Tibial nerve (tissue), 4 donors: ENCODE measurements at regions not wholly inside any gene's neighbourhood (a gene's known extent, or its start where the extent isn't known, plus 50 kb on each side); places are given as distances from the start of the nearest gene placed in this dataset.

Experiments used
- DNase-seq, 2 donors: peaks; one replicate each; pipeline ENCODE4 v3.0.0-alpha.2; 2019; ENCODE audit warnings: low spot score in 2 of 2
- H3K27ac ChIP-seq, 4 donors: fragments of 200-600 bp; sonication (generic) in 3 of 4; one replicate each; pipeline ENCODE4 v1.5.1; 2017 to 2019; ENCODE audit warnings: mild to moderate bottlenecking in 1 of 4
- H3K27me3 ChIP-seq, 2 donors: fragments of 200-600 bp; sonication (generic) in 1 of 2; one replicate each; pipeline versions ENCODE4 v1.5.1 to v1.6.0; 2017 to 2019
- H3K36me3 ChIP-seq, 3 donors: fragments of 200-600 bp; sonication (generic); one replicate each; pipeline ENCODE4 v1.5.1; 2018 to 2019
- H3K4me1 ChIP-seq, 4 donors: fragments of 200-600 bp; sonication (generic) in 3 of 4; one replicate each; pipeline ENCODE4 v1.5.1; 2017 to 2019
- H3K4me3 ChIP-seq, 4 donors: fragments of 200-600 bp; sonication (generic) in 3 of 4; one replicate each; pipeline ENCODE4 v1.5.1; 2017 to 2019; ENCODE audit warnings: mild to moderate bottlenecking in 1 of 4, moderate library complexity in 1 of 4
- H3K9me3 ChIP-seq, 4 donors: fragments of 200-600 bp; sonication (generic) in 3 of 4; one replicate each; pipeline ENCODE4 v1.5.1; 2017 to 2019
- EP300 ChIP-seq, 2 donors: sonication (generic); formaldehyde crosslinking; IDR thresholded peaks; one replicate each; pipeline ENCODE4 v1.6.1; 2017; ENCODE audit warnings: antibody characterized with exemption in 2 of 2, mild to moderate bottlenecking in 1 of 2
- POLR2A ChIP-seq, 2 donors: fragments of 450-650 bp; IDR thresholded peaks; one replicate each; pipeline ENCODE4 v1.6.1; 2017; ENCODE audit warnings: antibody characterized with exemption in 2 of 2, mild to moderate bottlenecking in 2 of 2, moderate library complexity in 2 of 2
- WGBS, 2 donors: methylation state at CpG; one replicate each; pipeline ENCODE4 v1.1.5; 2018; 5-methylcytosine and 5-hydroxymethylcytosine counted together
- TF ChIP-seq, protein P1 (sequence below), 5 experiments: fragments of 200-600 bp in 3 of 5; fragments of 450-650 bp in 2 of 5; sonication (generic) in 3 of 5; IDR thresholded peaks; one replicate each; pipeline ENCODE4 v1.5.1; 2016 to 2019; ENCODE audit warnings: antibody characterized with exemption in 5 of 5, mild to moderate bottlenecking in 3 of 5, moderate library complexity in 2 of 5

DNA sequence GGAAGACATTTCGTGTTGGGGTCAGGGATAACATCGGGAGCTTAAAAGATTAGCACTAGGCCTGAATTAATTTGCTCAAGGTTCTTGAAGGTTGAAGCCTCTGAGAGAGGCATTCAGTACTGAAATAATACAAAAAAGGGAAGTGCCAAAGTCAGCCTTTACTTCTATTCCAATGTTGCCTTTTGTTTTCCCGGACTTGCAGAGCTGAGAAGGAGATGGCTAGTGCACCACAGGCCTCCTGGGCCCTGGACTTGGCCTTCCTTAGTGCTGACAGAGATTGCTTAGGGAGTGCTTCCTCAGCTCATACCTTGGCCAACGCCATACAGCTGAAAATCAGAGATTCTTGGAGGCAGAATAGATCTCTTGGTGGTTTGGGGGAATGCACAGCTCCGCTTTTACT is 333.6 kb upstream of the TBL1XR1 start:
- Histone ChIP-seq H3K27ac (peak overlapping the region in 3 of 4 donors; percentile 7 to 73 (median 47)), H3K9me3 (no peaks in the 10 kb centered on the region), H3K4me3 (no peak overlapping the region), H3K27me3 (no peaks in the 10 kb centered on the region), H3K36me3 (no peaks in the 10 kb centered on the region), H3K4me1 (peaks cover 0 to 22% (median 9%) of the 10 kb centered on the region in 4 donors)
- 47 to 62% methylated on average over 5 of the region's 5 CpGs for WGBS, 2 donors
- TF ChIP-seq POLR2A (IDR thresholded peaks at IDR 0.05) (no peak), EP300 (IDR thresholded peaks at IDR 0.05) (no peak)
- TF ChIP-seq, protein P1, sequence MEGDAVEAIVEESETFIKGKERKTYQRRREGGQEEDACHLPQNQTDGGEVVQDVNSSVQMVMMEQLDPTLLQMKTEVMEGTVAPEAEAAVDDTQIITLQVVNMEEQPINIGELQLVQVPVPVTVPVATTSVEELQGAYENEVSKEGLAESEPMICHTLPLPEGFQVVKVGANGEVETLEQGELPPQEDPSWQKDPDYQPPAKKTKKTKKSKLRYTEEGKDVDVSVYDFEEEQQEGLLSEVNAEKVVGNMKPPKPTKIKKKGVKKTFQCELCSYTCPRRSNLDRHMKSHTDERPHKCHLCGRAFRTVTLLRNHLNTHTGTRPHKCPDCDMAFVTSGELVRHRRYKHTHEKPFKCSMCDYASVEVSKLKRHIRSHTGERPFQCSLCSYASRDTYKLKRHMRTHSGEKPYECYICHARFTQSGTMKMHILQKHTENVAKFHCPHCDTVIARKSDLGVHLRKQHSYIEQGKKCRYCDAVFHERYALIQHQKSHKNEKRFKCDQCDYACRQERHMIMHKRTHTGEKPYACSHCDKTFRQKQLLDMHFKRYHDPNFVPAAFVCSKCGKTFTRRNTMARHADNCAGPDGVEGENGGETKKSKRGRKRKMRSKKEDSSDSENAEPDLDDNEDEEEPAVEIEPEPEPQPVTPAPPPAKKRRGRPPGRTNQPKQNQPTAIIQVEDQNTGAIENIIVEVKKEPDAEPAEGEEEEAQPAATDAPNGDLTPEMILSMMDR (IDR thresholded peaks at IDR 0.05), result no peak
- peak in 1 of 2 donors; percentile 33 for DNase-seq

DNA sequence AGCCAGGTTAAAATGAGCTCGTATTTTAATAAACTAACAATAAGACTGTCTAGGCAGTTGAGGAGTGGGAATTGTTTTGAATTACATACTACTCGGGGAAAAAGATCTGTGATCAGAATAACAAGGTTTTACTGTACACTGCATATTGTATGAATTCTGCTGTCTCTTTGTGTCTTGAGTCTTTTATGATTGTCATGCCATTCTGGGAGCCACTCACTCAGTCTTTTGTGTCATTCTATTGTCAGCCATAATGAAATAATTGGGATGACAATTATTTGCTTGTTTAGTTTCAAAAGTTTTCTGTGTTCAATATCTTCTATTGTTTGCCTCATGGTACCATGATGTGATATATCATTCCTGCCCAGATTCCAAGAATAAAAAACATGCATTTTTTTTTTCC is 339.6 kb upstream of the TBL1XR1 start:
- Histone ChIP-seq H3K4me3 (no peak overlapping the region), H3K27me3 (no peaks in the 10 kb centered on the region), H3K9me3 (no peaks in the 10 kb centered on the region), H3K4me1 (peaks cover 0 to 32% (median 26%) of the 10 kb centered on the region in 4 donors), H3K27ac (no peak overlapping the region), H3K36me3 (no peaks in the 10 kb centered on the region)
- DNase-seq, result no peak
- TF ChIP-seq POLR2A (IDR thresholded peaks at IDR 0.05), result no peak
- no peak for TF ChIP-seq EP300 (IDR thresholded peaks at IDR 0.05)
- TF ChIP-seq, protein P1 (IDR thresholded peaks at IDR 0.05), result no peak
- 54 to 60% methylated on average over 2 of the region's 2 CpGs for WGBS, 2 donors

DNA sequence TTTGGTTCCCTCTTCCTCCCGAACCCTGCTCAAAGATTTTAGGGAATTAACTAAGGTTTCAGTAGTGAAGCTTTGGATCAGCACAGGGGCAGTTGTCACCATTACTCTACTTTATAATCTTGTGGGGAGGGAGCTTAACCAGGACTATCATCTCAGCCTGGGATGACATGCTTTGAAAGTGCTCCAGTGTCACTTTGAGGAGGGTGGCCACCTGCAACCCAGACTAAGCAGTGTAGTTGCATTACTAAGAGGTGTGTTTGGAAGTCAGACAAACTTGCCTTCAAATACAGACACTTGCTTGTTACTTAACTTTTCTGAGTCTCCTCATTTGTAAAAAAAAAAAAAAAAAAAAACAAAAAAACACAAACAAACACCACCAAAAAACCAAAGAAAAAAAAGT is 340.3 kb upstream of the TBL1XR1 start:
- H3K27ac ChIP-seq, result peak overlapping the region in 1 of 4 donors; percentile 43
- H3K4me1 ChIP-seq, result peaks cover 0 to 32% (median 26%) of the 10 kb centered on the region in 4 donors
- TF ChIP-seq POLR2A (IDR thresholded peaks at IDR 0.05), result no peak
- TF ChIP-seq, protein P1 (IDR thresholded peaks at IDR 0.05), result no peak
- no peak for TF ChIP-seq EP300 (IDR thresholded peaks at IDR 0.05)
- no peaks in the 10 kb centered on the region for H3K9me3 ChIP-seq
- no peaks in the 10 kb centered on the region for H3K36me3 ChIP-seq
- no peak for DNase-seq
- H3K4me3 ChIP-seq, result no peak overlapping the region
- WGBS, 2 donors, result 65 to 81% methylated on average over 1 of the region's 1 CpG
- H3K27me3 ChIP-seq, result no peaks in the 10 kb centered on the region

DNA sequence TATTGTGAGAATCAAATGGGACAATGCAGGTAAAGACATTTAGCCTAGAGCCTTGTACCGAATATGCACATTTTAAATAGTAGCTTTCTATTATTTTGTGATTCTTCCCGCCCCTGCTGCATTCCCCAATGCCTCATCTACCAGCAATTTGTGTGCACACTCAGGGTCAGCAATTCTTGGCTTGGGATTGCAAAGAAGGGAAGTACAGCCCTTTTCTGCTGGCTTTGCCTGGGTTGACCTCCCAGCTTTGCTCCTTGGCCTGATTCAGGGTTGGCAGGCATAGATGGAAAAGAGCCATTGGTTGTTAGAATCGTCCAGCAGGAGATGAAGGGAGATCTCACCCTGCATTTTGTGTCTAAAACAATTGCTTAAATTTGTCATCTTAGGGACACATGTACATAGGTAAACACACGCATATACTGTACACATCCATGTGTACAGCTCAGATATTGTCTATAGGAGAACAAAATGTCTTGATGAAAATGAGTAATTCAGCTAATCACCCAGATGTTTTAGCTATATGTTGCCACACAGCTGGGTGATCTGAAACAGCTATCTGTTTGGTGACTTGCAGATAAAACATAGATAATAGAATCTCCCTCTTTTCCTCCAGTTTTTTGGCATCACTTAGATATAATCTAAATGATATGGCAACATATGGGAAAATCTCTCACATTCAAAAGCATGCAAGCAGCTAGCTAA is 340.9 kb upstream of the TBL1XR1 start:
- peak in 1 of 2 donors; percentile 51 for DNase-seq
- Histone ChIP-seq H3K4me3 (no peak overlapping the region), H3K27ac (peak overlapping the region in 2 of 4 donors; percentile 40 to 43), H3K4me1 (peaks cover 0 to 32% (median 26%) of the 10 kb centered on the region in 4 donors), H3K9me3 (no peaks in the 10 kb centered on the region), H3K36me3 (no peaks in the 10 kb centered on the region), H3K27me3 (no peaks in the 10 kb centered on the region)
- TF ChIP-seq POLR2A (IDR thresholded peaks at IDR 0.05) (no peak), EP300 (IDR thresholded peaks at IDR 0.05) (peak in 1 of 2 donors; percentile 87)
- 11 to 15% methylated on average over 4 of the region's 4 CpGs for WGBS, 2 donors

DNA sequence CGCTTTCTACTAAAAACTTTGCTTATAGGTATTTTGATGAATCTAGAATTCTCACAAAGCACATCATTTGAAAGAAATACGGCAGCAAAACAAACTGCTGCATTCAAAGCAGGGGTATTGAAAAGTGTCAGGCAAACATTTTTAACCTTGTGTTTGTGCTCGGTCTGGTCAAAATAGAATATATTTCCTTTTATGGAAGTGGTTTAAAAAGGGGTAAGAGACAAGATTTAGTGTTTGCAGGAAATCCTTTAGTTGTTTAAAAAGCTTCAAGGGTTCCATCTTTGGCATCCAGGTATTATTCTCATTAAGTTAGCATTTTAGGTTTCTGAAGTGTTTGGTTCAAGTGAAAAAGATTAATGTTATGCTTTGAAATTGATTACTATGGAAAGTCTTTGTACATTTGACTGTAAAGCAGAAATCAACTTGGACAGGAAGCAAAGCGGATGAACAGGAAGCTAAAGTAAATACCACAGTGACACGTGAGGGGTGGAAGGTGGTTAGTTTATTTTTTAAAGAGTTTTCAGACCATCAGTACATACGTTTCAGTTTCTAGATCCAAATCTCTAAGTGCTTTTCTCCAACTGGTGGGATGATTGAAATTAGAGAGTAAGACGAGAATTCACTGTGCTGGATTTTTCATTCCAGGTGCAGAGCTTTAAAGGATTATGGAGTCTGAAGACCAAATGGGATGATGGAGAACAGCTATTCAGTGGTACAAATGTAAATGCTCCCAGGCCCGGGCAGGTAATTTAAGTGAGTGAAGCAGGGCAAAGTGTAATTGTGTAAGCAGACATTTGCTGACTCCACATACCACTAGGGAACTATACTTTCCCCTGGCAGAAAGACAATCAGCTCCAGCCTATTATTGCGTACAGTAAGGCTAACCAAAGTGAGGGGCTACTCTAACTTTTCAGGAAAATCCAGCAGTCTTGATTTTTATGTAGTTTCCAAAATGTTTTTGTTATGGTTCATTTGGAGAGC is 341.8 kb upstream of the TBL1XR1 start:
- no peak for DNase-seq
- no peak for TF ChIP-seq POLR2A (IDR thresholded peaks at IDR 0.05)
- TF ChIP-seq EP300 (IDR thresholded peaks at IDR 0.05), result no peak
- TF ChIP-seq, protein P1 (IDR thresholded peaks at IDR 0.05), result no peak
- Histone ChIP-seq H3K9me3 (no peaks in the 10 kb centered on the region), H3K27me3 (no peaks in the 10 kb centered on the region), H3K4me3 (no peak overlapping the region), H3K4me1 (peaks cover 0 to 32% (median 26%) of the 10 kb centered on the region in 4 donors), H3K27ac (peak overlapping the region in 1 of 4 donors; percentile 40), H3K36me3 (no peaks in the 10 kb centered on the region)
- WGBS, 2 donors, result 51 to 56% methylated on average over 9 of the region's 9 CpGs
